DOHH2 (cell line): ENCODE measurements at regions not wholly inside any gene's neighbourhood (a gene's known extent, or its start where the extent isn't known, plus 50 kb on each side); places are given as distances from the start of the nearest gene placed in this dataset.

Source experiments
- H3F3A ChIP-seq: fragments of 200-600 bp; sonication (generic), shearing (Covaris generic); 2 replicates; pipeline ENCODE4 v1.6.0; 2016; ENCODE audit warnings: antibody characterized with exemption, mild to moderate bottlenecking; ENCODE audit not compliant: control insufficient read depth, insufficient read depth
- H3K27ac ChIP-seq: fragments of 200-600 bp; sonication (generic); 2 replicates; pipeline ENCODE4 v1.5.1; 2014; ENCODE audit warnings: low read depth, mild to moderate bottlenecking, low read length, moderate library complexity
- H3K27me3 ChIP-seq: fragments of 200-600 bp; sonication (generic); 2 replicates; pipeline ENCODE4 v1.6.1; 2014; ENCODE audit warnings: mild to moderate bottlenecking, low read length, mixed read lengths; ENCODE audit not compliant: control insufficient read depth
- H3K36me3 ChIP-seq: fragments of 200-600 bp; sonication (generic); 2 replicates; pipeline ENCODE4 v1.6.1; 2014; ENCODE audit warnings: mild to moderate bottlenecking, low read length, moderate library complexity, mixed read lengths; ENCODE audit not compliant: control insufficient read depth
- H3K4me1 ChIP-seq: fragments of 200-600 bp; sonication (generic); 2 replicates; pipeline ENCODE4 v1.6.1; 2014; ENCODE audit warnings: mild to moderate bottlenecking, low read length, mixed read lengths; ENCODE audit not compliant: control insufficient read depth
- H3K4me2 ChIP-seq: fragments of 200-600 bp; sonication (generic); 2 replicates; pipeline ENCODE4 v1.6.0; 2014; ENCODE audit warnings: mild to moderate bottlenecking, low read length, moderate library complexity
- H3K4me3 ChIP-seq: fragments of 200-600 bp; sonication (generic); 2 replicates; pipeline ENCODE4 v1.5.1; 2014; ENCODE audit warnings: mild to moderate bottlenecking, low read length, mixed read lengths
- H3K79me2 ChIP-seq: fragments of 200-600 bp; sonication (generic); 2 replicates; pipeline ENCODE4 v1.6.1; 2014; ENCODE audit warnings: mild to moderate bottlenecking, low read length, mixed read lengths; ENCODE audit not compliant: control insufficient read depth
- H3K9me2 ChIP-seq: fragments of 200-600 bp; sonication (generic); replicated peaks from 2 replicates; pipeline ENCODE4 v1.6.1; 2014; ENCODE audit warnings: mild to moderate bottlenecking, low read length, mixed read lengths; ENCODE audit not compliant: control insufficient read depth
- H3K9me3 ChIP-seq: fragments of 200-600 bp; sonication (generic); 2 replicates; pipeline ENCODE4 v1.6.1; 2014; ENCODE audit warnings: antibody characterized with exemption, low read length, mixed read lengths; ENCODE audit not compliant: control insufficient read depth, insufficient read depth
- H4K20me1 ChIP-seq: fragments of 200-600 bp; sonication (generic); 2 replicates; pipeline ENCODE4 v1.6.0; 2014; ENCODE audit warnings: low read depth, mild to moderate bottlenecking, antibody characterized with exemption, low read length, moderate library complexity; ENCODE audit not compliant: control insufficient read depth, insufficient read depth
- EZH2phosphoT487 ChIP-seq: fragments of 200-600 bp; sonication (generic); IDR thresholded peaks from 2 replicates; pipeline ENCODE4 v1.6.1; 2017; ENCODE audit warnings: borderline replicate concordance, mild to moderate bottlenecking, antibody characterized with exemption, low read length, moderate library complexity, mixed read lengths
- TF ChIP-seq, protein P1 (sequence below): fragments of 200-600 bp; sonication (generic); IDR thresholded peaks from one replicate; pipeline ENCODE4 v1.5.1; 2014; ENCODE audit warnings: antibody characterized with exemption, mild to moderate bottlenecking, low read depth, low read length; ENCODE audit not compliant: poor library complexity, severe bottlenecking

- TF ChIP-seq, protein P1, sequence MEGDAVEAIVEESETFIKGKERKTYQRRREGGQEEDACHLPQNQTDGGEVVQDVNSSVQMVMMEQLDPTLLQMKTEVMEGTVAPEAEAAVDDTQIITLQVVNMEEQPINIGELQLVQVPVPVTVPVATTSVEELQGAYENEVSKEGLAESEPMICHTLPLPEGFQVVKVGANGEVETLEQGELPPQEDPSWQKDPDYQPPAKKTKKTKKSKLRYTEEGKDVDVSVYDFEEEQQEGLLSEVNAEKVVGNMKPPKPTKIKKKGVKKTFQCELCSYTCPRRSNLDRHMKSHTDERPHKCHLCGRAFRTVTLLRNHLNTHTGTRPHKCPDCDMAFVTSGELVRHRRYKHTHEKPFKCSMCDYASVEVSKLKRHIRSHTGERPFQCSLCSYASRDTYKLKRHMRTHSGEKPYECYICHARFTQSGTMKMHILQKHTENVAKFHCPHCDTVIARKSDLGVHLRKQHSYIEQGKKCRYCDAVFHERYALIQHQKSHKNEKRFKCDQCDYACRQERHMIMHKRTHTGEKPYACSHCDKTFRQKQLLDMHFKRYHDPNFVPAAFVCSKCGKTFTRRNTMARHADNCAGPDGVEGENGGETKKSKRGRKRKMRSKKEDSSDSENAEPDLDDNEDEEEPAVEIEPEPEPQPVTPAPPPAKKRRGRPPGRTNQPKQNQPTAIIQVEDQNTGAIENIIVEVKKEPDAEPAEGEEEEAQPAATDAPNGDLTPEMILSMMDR, result no peak
- TF ChIP-seq EZH2phosphoT487, result no peak
- no peaks in the 10 kb centered on the region; the same call in 1 of the 2 replicates for H3K27me3 ChIP-seq
- H3F3A ChIP-seq, result no peaks in the 10 kb centered on the region
- peaks cover 2% of the 10 kb centered on the region for H3K9me3 ChIP-seq
- no peaks in the 10 kb centered on the region for H3K36me3 ChIP-seq
- no peaks in the 10 kb centered on the region for H3K79me2 ChIP-seq
- no peak overlapping the region for H3K4me3 ChIP-seq
- H3K4me2 ChIP-seq, result no peak overlapping the region
- H3K9me2 ChIP-seq, result no peaks in the 10 kb centered on the region
- no peaks in the 10 kb centered on the region for H4K20me1 ChIP-seq
- no peak overlapping the region for H3K27ac ChIP-seq
- H3K4me1 ChIP-seq, result no peaks in the 10 kb centered on the region
Observed at GRCh38 chr2:516944-517343, 160.3 kb downstream of the TMEM18 start.

DNA sequence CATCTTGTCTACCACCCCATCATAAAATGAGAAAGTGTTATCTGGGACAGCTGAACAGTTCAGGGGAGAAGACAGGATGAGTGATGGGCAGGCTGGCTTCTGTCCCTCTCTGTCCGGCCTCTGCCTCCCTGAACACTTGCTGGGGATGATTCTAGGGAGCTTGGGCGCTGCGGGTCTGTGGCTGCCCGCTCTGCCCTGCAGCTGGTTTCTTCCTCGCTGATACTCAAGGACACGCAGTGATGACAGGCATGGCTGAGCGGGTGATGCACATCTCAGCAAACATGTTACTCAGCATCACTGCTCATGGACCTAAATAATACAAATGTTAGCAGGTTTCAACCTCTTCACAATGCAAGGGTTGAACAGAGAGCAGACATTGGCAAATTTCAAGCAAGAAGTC is 161.1 kb downstream of the TMEM18 start:
- no peaks in the 10 kb centered on the region for H3K9me2 ChIP-seq
- TF ChIP-seq, protein P1, result no peak
- no peak for TF ChIP-seq EZH2phosphoT487
- no peaks in the 10 kb centered on the region for H3K36me3 ChIP-seq
- no peaks in the 10 kb centered on the region for H4K20me1 ChIP-seq
- H3F3A ChIP-seq, result no peaks in the 10 kb centered on the region
- no peaks in the 10 kb centered on the region for H3K9me3 ChIP-seq
- no peak overlapping the region for H3K4me2 ChIP-seq
- H3K27me3 ChIP-seq, result no peaks in the 10 kb centered on the region; the same call in 1 of the 2 replicates
- H3K79me2 ChIP-seq, result no peaks in the 10 kb centered on the region
- no peaks in the 10 kb centered on the region for H3K4me1 ChIP-seq
- H3K27ac ChIP-seq, result no peak overlapping the region
- H3K4me3 ChIP-seq, result no peak overlapping the region

DNA sequence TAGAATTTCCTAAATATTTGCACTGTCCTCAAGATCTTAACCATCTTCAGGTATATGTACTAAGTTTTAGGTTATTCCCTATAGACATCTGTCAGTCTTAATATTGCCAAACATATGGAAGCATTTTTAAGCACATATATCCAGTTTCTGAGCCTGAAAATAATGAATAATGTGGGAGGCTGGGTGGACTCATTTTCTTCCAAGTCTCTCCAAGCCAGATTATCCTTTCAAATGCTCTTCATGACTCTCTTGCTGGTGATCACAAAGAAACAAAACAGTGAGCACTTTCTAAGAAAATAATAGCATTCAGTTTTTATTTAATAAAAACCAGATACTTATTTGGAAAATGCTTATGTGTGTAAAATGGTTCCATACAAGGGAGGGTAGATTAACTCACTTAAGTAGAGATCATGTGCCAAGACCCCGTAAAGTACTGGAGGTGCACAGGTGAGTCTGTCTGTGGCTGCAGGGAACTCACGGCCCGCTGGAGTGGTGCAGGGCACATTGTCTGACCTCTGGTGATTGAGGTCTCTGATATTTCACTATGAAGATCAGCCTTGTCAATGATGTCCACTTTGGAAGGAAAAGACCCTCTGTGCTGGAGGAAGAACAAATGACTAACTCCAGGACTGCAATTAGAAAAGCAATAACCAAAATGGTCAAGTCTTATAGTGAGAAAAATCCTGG is 161.6 kb downstream of the TMEM18 start:
- Histone ChIP-seq H3K4me1 (no peaks in the 10 kb centered on the region), H3K36me3 (no peaks in the 10 kb centered on the region), H3F3A (no peaks in the 10 kb centered on the region), H3K4me3 (no peak overlapping the region), H3K9me2 (no peaks in the 10 kb centered on the region), H3K9me3 (no peaks in the 10 kb centered on the region), H3K79me2 (no peaks in the 10 kb centered on the region), H3K27me3 (no peaks in the 10 kb centered on the region; the same call in 1 of the 2 replicates), H4K20me1 (no peaks in the 10 kb centered on the region), H3K4me2 (no peak overlapping the region), H3K27ac (no peak overlapping the region)
- TF ChIP-seq EZH2phosphoT487, result no peak
- TF ChIP-seq, protein P1, result no peak
